ENCODE measurements at regions not wholly inside any gene's neighbourhood (a gene's known extent, or its start where the extent isn't known, plus 50 kb on each side); places are given as distances from the start of the nearest gene placed in this dataset.

DNA sequence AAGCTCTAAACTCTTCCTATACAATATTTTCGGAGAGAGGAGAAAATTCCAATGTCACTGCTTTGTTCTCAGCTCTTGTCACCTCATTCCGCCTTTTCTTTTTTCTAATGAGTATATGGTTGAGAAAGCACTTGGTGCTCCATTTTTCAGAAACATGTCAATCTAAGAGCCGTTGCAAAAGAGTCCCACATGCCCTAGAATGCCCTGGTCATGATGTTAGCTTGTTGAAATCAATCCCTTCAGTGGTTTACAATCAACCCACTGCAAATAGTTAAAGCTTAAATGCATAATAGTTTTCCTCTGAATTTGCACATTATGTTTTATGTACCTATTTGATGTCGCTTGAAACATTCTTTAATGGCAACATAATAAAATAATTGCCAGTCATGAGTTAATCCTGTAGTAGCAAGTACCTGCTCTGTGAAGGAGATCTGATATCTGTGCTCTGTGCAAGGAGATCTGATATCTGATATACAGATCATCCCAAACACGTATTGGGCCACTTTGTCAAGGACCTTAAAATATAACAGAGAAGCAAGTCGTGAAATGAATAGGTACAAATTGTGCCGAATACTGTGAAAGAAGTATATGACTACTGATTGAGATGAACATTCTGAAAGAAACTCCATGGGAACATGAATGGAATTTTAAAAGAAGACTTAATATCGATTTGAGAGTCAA is 1633.5 kb downstream of the SUCLG1 start:
- no peak for DNase-seq
- no peak for TF ChIP-seq CTCF (IDR thresholded peaks at IDR 0.05; ENCODE audit: borderline replicate concordance)
- intact Hi-C loops (cut with micrococcal nuclease), result no loop called here

DNA sequence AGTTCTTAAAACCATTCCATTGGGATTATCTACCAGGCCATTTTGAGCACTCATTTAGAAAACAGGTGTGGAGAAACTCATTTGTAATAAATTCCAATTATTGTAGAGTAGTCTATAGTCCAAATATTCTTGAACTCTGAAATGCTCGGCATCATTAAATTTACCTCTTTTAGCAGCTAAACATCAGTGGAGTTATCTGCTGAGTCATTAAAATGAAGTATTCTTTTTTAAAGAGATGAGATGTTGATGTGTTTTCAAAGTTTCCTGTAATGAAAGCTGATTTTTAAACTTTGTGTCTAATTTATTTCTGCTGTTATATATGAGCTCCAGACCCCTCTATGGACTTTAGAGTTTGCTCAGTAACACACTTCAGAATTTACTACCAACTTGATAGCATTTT is 1635.2 kb downstream of the SUCLG1 start:
- no peaks in the 10 kb centered on the region for H3K4me1 ChIP-seq
- no peak overlapping the region for H3K27ac ChIP-seq (replicated peaks)
- no peaks in the 10 kb centered on the region for H3K27me3 ChIP-seq (ENCODE audit: low read depth)
- H3K36me3 ChIP-seq, result no peaks in the 10 kb centered on the region
- no peaks in the 10 kb centered on the region for H3K9me3 ChIP-seq (replicated peaks)
- H3K4me3 ChIP-seq, result no peak overlapping the region
- intact Hi-C loops (cut with micrococcal nuclease), result no loop called here
- no peak for TF ChIP-seq CTCF (IDR thresholded peaks at IDR 0.05; ENCODE audit: borderline replicate concordance)
- DNase-seq, result no peak

More for the DNA sequence above, 1633.5 kb downstream of the SUCLG1 start:
- no peaks in the 10 kb centered on the region for H3K9me3 ChIP-seq (replicated peaks)
- no peak overlapping the region for H3K27ac ChIP-seq (replicated peaks)
- H3K36me3 ChIP-seq, result no peaks in the 10 kb centered on the region
- no peaks in the 10 kb centered on the region for H3K4me1 ChIP-seq
- H3K27me3 ChIP-seq (ENCODE audit: low read depth), result no peaks in the 10 kb centered on the region
- no peak overlapping the region for H3K4me3 ChIP-seq

- intact Hi-C loops (cut with micrococcal nuclease), result no loop called here
- TF ChIP-seq CTCF (IDR thresholded peaks at IDR 0.05; ENCODE audit: borderline replicate concordance), result no peak
- Histone ChIP-seq H3K4me3 (no peak overlapping the region), H3K36me3 (no peaks in the 10 kb centered on the region), H3K9me3 (replicated peaks) (no peaks in the 10 kb centered on the region), H3K27me3 (ENCODE audit: low read depth) (no peaks in the 10 kb centered on the region), H3K27ac (replicated peaks) (no peak overlapping the region), H3K4me1 (no peaks in the 10 kb centered on the region)
- no peak for DNase-seq
These were observed 1639.1 kb downstream of the SUCLG1 start for GRCh38 chr2:82819951-82820350.

DNA sequence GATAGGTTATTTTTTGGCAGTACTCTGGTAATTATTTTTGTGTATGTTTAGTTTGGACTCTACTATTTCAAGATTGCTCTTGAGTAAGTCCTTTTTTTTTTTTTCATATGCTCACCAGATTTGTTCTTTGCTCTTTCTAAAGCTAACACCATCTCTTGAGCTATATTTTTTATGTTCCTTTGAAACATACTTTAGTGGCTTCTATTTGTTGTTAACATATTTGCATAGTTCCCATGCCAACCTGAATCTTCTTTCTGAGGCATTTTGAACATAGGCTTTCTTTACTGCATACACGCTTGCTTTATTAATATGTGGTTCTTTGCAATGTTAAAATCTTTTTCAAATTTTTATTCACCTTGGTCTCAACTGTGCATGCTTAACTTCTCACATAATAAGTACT is 1644.9 kb downstream of the SUCLG1 start:
- Histone ChIP-seq H3K9me3 (replicated peaks) (no peaks in the 10 kb centered on the region), H3K27ac (replicated peaks) (no peak overlapping the region), H3K36me3 (no peaks in the 10 kb centered on the region), H3K27me3 (ENCODE audit: low read depth) (no peaks in the 10 kb centered on the region), H3K4me1 (no peaks in the 10 kb centered on the region), H3K4me3 (no peak overlapping the region)
- no peak for TF ChIP-seq CTCF (IDR thresholded peaks at IDR 0.05; ENCODE audit: borderline replicate concordance)
- no peak for DNase-seq
- intact Hi-C loops (cut with micrococcal nuclease), result no loop called here

DNA sequence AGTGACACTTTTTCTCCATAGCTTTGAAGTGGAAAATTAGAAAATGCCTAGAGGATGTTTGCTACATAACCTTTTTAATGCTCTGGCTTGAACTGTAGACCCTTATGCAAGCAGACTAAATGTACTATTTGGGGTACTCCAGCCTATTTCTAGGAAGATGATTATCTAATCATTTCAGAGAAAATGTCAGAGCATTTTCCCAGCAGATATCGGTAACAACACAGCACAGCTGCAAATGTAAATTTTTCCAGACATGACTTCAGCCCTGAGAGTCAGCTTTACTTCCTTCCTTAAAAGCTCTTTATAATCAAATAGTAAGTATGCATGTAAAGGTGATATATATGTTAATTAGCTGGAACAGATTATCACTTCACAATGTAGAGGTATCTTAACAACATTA is 1647.1 kb downstream of the SUCLG1 start:
- Histone ChIP-seq H3K9me3 (replicated peaks) (peaks cover 2% of the 10 kb centered on the region), H3K4me1 (no peaks in the 10 kb centered on the region), H3K36me3 (no peaks in the 10 kb centered on the region), H3K27ac (replicated peaks) (no peak overlapping the region), H3K27me3 (ENCODE audit: low read depth) (no peaks in the 10 kb centered on the region), H3K4me3 (no peak overlapping the region)
- no peak for DNase-seq
- TF ChIP-seq CTCF (IDR thresholded peaks at IDR 0.05; ENCODE audit: borderline replicate concordance), result no peak
- intact Hi-C loops (cut with micrococcal nuclease), result no loop called here

Measured in left ventricle myocardium inferior (tissue), 1 donor.